ENCODE measurements at regions not wholly inside any gene's neighbourhood (a gene's known extent, or its start where the extent isn't known, plus 50 kb on each side); places are given as distances from the start of the nearest gene placed in this dataset.

DNA sequence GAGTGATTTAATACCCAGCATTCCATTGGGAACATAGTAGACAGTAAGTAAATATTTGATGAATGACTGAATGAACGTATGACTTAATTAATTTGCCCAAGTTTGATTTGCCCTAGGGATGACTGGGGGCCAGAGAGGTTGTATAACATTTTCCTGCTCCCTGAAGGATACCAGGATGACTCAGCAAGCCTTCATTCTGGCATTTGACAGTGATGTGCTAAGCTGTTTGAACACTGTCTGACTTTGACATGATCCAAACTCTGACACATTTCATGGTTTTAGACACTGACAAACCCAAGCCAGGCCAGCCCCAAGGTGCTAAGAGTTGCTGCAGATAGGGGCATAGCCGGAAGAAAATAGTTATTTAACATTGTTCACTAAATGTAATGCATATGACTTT lies 53.4 kb upstream of the KLF12 start:
- DNase-seq, result no peak
- intact Hi-C loops (cut with DNase I; ENCODE audit: low total_unique reads), result no loop called here

DNA sequence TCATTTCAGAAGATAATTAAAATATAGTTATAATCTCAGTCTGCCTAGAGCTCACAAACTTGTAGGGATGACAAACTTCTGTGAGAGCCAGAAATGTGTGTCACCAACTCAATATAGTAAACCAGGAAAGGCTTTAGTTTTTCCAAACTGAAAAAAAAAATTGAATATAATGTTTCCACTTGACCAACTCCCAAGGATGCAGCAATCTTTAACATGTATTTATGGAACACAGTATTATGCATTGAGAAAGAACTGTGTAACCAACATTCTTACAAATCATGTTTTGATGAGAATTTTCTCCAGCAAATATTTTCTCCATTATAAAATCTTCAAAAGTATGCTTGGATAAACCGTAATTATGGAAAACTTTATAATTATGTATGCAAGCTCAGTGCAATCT lies 50.1 kb upstream of the KLF12 start:
- WGBS, 5 donors, result 86 to 100% (median 94%) methylated on average over 1 of the region's 1 CpG
- Histone ChIP-seq H3K27ac (no peak overlapping the region), H3K27me3 (replicated peaks in 1 of 7) (no peaks in the 10 kb centered on the region), H3K4me3 (no peak overlapping the region), H3K4me1 (no peaks in the 10 kb centered on the region), H3K9me3 (no peaks in the 10 kb centered on the region), H3K36me3 (no peaks in the 10 kb centered on the region)
- no peak for TF ChIP-seq POLR2A (IDR thresholded peaks at IDR 0.05)
- TF ChIP-seq POLR2AphosphoS5 (IDR thresholded peaks at IDR 0.05), result no peak
- TF ChIP-seq, protein P1, sequence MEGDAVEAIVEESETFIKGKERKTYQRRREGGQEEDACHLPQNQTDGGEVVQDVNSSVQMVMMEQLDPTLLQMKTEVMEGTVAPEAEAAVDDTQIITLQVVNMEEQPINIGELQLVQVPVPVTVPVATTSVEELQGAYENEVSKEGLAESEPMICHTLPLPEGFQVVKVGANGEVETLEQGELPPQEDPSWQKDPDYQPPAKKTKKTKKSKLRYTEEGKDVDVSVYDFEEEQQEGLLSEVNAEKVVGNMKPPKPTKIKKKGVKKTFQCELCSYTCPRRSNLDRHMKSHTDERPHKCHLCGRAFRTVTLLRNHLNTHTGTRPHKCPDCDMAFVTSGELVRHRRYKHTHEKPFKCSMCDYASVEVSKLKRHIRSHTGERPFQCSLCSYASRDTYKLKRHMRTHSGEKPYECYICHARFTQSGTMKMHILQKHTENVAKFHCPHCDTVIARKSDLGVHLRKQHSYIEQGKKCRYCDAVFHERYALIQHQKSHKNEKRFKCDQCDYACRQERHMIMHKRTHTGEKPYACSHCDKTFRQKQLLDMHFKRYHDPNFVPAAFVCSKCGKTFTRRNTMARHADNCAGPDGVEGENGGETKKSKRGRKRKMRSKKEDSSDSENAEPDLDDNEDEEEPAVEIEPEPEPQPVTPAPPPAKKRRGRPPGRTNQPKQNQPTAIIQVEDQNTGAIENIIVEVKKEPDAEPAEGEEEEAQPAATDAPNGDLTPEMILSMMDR (IDR thresholded peaks at IDR 0.05 in 8 of 11, conservative IDR thresholded peaks at IDR 0.05 in 3 of 11), result no peak
- intact Hi-C loops (cut with DNase I; ENCODE audit: low total_unique reads), result no loop called here
- no peak for DNase-seq

More for the DNA sequence above, 53.4 kb upstream of the KLF12 start:
- no peak overlapping the region for H3K4me3 ChIP-seq
- no peaks in the 10 kb centered on the region for H3K27me3 ChIP-seq (replicated peaks in 1 of 7)
- no peaks in the 10 kb centered on the region for H3K36me3 ChIP-seq
- H3K4me1 ChIP-seq, result peaks cover 0 to 3% (median 0%) of the 10 kb centered on the region in 6 donors
- H3K27ac ChIP-seq, result no peak overlapping the region
- 58 to 89% (median 86%) methylated on average over 2 of the region's 2 CpGs for WGBS, 5 donors
- no peak for TF ChIP-seq POLR2A (IDR thresholded peaks at IDR 0.05)
- TF ChIP-seq, protein P1 (IDR thresholded peaks at IDR 0.05 in 8 of 11, conservative IDR thresholded peaks at IDR 0.05 in 3 of 11), result no peak
- no peaks in the 10 kb centered on the region for H3K9me3 ChIP-seq

Small RNA genes lying in the stretch of these regions (small RNA-seq; reads per million reads assigned to genes)
- 0 reads per million in 4 donors for gene RNU6-38P
- 0 reads per million in 4 donors for gene RNY1P5

Measured in spleen (tissue), 11 donors.